ENCODE measurements at regions not wholly inside any gene's neighbourhood (a gene's known extent, or its start where the extent isn't known, plus 50 kb on each side); places are given as distances from the start of the nearest gene placed in this dataset.

- no peak for TF ChIP-seq MXD4 (CRISPR knock-in tag; IDR thresholded peaks at IDR 0.05)
Measured at GRCh38 chr15:59828861-59829260, 139.7 kb upstream of the BNIP2 start (continued).

GRCh38 chr15:59828263-59828662 is 139.1 kb upstream of the BNIP2 start:
- Histone ChIP-seq H3K27me3 (ENCODE audit: control insufficient read depth in 1 of 2, insufficient read depth in 2 of 2, low read length in 2 of 2) (no peaks in the 10 kb centered on the region; a peak in 1 of 5 replicates), H3K4me1 (ENCODE audit: insufficient read depth, low read length) (no peaks in the 10 kb centered on the region), H3K79me2 (ENCODE audit: insufficient read depth, low read length) (no peaks in the 10 kb centered on the region), H2AFZ (ENCODE audit: low read length) (no peak overlapping the region), H4K20me1 (ENCODE audit: insufficient read depth, low read length) (no peaks in the 10 kb centered on the region), H3K9me3 (ENCODE audit: low read length) (no peaks in the 10 kb centered on the region), H3K4me2 (ENCODE audit: low read depth, low read length) (no peak overlapping the region), H3K36me3 (replicated peaks in 1 of 2; ENCODE audit: control insufficient read depth in 1 of 2, insufficient read depth in 2 of 2, low read length in 2 of 2) (no peaks in the 10 kb centered on the region), H3K4me3 (replicated peaks in 1 of 3; ENCODE audit: insufficient read depth in 1 of 3, low read depth in 2 of 3, low read length in 3 of 3) (no peak overlapping the region), H3K9ac (ENCODE audit: insufficient read depth, low read depth, low read length) (no peak overlapping the region), H3K27ac (ENCODE audit: extremely low read length, insufficient read depth, low read length) (no peak overlapping the region)
- intact Hi-C loops (cut with micrococcal nuclease; ENCODE audit: unreplicated experiment): no loop called here
- no TSS peak for BruUV-seq (replicated peaks)
- 30% methylated on average over 4 of the region's 4 CpGs for WGBS (ENCODE audit: low lambda C conversion rate)
- CTCF ChIA-PET (ENCODE audit: low intra/inter-chr PET ratio, low total read pairs): no interaction called here
- DNase-seq (ENCODE audit: low spot score) (no peak), FAIRE-seq (no peak), ATAC-seq (no peak)
- in situ Hi-C loops (cut with HindIII; ENCODE audit: extremely low pct_ligation_motif_present, low pct_unique_long_range_greater_than_20kb): loop anchor here (10.0 kb wide), 1 partner anchor 63 kb away; no protein-coding TSS in a partner anchor
- POLR2A ChIA-PET: no interaction called here
- TF ChIP-seq PHF21A (CRISPR knock-in tag; IDR thresholded peaks at IDR 0.05): no peak
- TF ChIP-seq ATF6 (CRISPR knock-in tag; conservative IDR thresholded peaks at IDR 0.05): no peak
- TF ChIP-seq ZNF10 (CRISPR knock-in tag; IDR thresholded peaks at IDR 0.05; ENCODE audit: borderline replicate concordance, low read depth): no peak
- TF ChIP-seq ZNF547 (CRISPR knock-in tag; IDR thresholded peaks at IDR 0.05): no peak
- no peak for TF ChIP-seq THYN1 (CRISPR knock-in tag; IDR thresholded peaks at IDR 0.05; ENCODE audit: borderline replicate concordance, low read depth)
- TF ChIP-seq MED8 (CRISPR knock-in tag; IDR thresholded peaks at IDR 0.05; ENCODE audit: insufficient replicate concordance): no peak
- TF ChIP-seq NONO (IDR thresholded peaks at IDR 0.05): no peak
- no peak for TF ChIP-seq NONO (CRISPR knock-in tag; conservative IDR thresholded peaks at IDR 0.05)
- TF ChIP-seq ZNF256 (CRISPR knock-in tag; conservative IDR thresholded peaks at IDR 0.05): no peak
- TF ChIP-seq FOXP1 (IDR thresholded peaks at IDR 0.05): no peak
- no peak for TF ChIP-seq FOXP1 (CRISPR knock-in tag; IDR thresholded peaks at IDR 0.05)
